Tibial artery (tissue), 4 donors: ENCODE measurements at regions not wholly inside any gene's neighbourhood (a gene's known extent, or its start where the extent isn't known, plus 50 kb on each side); places are given as distances from the start of the nearest gene placed in this dataset.

ENCODE experiments used
- DNase-seq, 2 donors: peaks; one replicate each; pipeline ENCODE4 v3.0.0-alpha.2; 2019
- H3K27ac ChIP-seq, 2 donors: fragments of 200-600 bp; sonication (generic) in 1 of 2; 1 replicate in 1 of 2; 2 replicates in 1 of 2; pipeline ENCODE4 v1.5.1; 2018 to 2019; ENCODE audit warnings: mild to moderate bottlenecking in 1 of 2
- H3K27me3 ChIP-seq, 2 donors: fragments of 200-600 bp; sonication (generic) in 1 of 2; one replicate each; pipeline versions ENCODE4 v1.5.1 to v1.6.0; 2016 to 2019
- H3K36me3 ChIP-seq, 3 donors: fragments of 200-600 bp; sonication (generic) in 2 of 3; one replicate each; pipeline ENCODE4 v1.5.1; 2016 to 2019; ENCODE audit warnings: mild to moderate bottlenecking in 2 of 3
- H3K4me1 ChIP-seq, 4 donors: fragments of 200-600 bp; sonication (generic) in 2 of 4; 1 replicate in 3 of 4; 2 replicates in 1 of 4; pipeline ENCODE4 v1.5.1; 2016 to 2019
- H3K4me3 ChIP-seq, 2 donors: fragments of 200-600 bp; sonication (generic) in 1 of 2; 1 replicate in 1 of 2; 2 replicates in 1 of 2; pipeline ENCODE4 v1.5.1; 2018 to 2019; ENCODE audit warnings: mild to moderate bottlenecking in 2 of 2
- H3K9me3 ChIP-seq, 3 donors: fragments of 200-600 bp; sonication (generic) in 1 of 3; one replicate each; pipeline ENCODE4 v1.5.1; 2016 to 2019
- CTCF ChIP-seq, 2 experiments: fragments of 200-600 bp in 1 of 2; fragments of 450-650 bp in 1 of 2; IDR thresholded peaks; one replicate each; pipeline ENCODE4 v1.5.1; 2017 to 2019; ENCODE audit warnings: antibody characterized with exemption in 2 of 2, mild to moderate bottlenecking in 1 of 2, moderate library complexity in 1 of 2
- intact Hi-C: fragments of 100-400 bp; cut with DNase I; formaldehyde crosslinking; loops from one replicate; pipeline ENCODE4 v1.15.0; 2023; ENCODE audit warnings: low total_unique reads

- H3K4me3 ChIP-seq, result no peak overlapping the region
- H3K4me1 ChIP-seq, result no peaks in the 10 kb centered on the region
- H3K27ac ChIP-seq, result no peak overlapping the region
- intact Hi-C loops, result no loop called here
- peaks cover 0 to 6% of the 10 kb centered on the region in 2 donors for H3K27me3 ChIP-seq
- no peak for TF ChIP-seq CTCF (IDR thresholded peaks at IDR 0.05)
- no peak for DNase-seq
- no peaks in the 10 kb centered on the region for H3K9me3 ChIP-seq
- H3K36me3 ChIP-seq, result no peaks in the 10 kb centered on the region
These were observed 65.4 kb downstream of the ADRA2A start for GRCh38 chr10:111142092-111142768.

- Histone ChIP-seq H3K27me3 (peaks cover 0 to 6% of the 10 kb centered on the region in 2 donors), H3K36me3 (no peaks in the 10 kb centered on the region), H3K4me1 (no peaks in the 10 kb centered on the region), H3K4me3 (no peak overlapping the region), H3K9me3 (no peaks in the 10 kb centered on the region), H3K27ac (no peak overlapping the region)
- no peak for TF ChIP-seq CTCF (IDR thresholded peaks at IDR 0.05)
- no peak for DNase-seq
- intact Hi-C loops, result no loop called here
These were observed 69.3 kb downstream of the ADRA2A start for GRCh38 chr10:111146025-111146640.

GRCh38 chr10:111148025-111148424, 71.2 kb downstream of the ADRA2A start:
- Histone ChIP-seq H3K27ac (no peak overlapping the region), H3K4me1 (no peaks in the 10 kb centered on the region), H3K36me3 (no peaks in the 10 kb centered on the region), H3K27me3 (peaks cover 0 to 3% of the 10 kb centered on the region in 2 donors), H3K4me3 (no peak overlapping the region), H3K9me3 (no peaks in the 10 kb centered on the region)
- no peak for DNase-seq
- intact Hi-C loops, result no loop called here
- no peak for TF ChIP-seq CTCF (IDR thresholded peaks at IDR 0.05)

- H3K4me3 ChIP-seq, result no peak overlapping the region
- H3K27ac ChIP-seq, result no peak overlapping the region
- peaks cover 0 to 3% of the 10 kb centered on the region in 2 donors for H3K27me3 ChIP-seq
- DNase-seq, result no peak
- H3K4me1 ChIP-seq, result no peaks in the 10 kb centered on the region
- H3K9me3 ChIP-seq, result no peaks in the 10 kb centered on the region
- intact Hi-C loops, result no loop called here
- no peaks in the 10 kb centered on the region for H3K36me3 ChIP-seq
- TF ChIP-seq CTCF (IDR thresholded peaks at IDR 0.05), result no peak
These were observed 71.6 kb downstream of the ADRA2A start for GRCh38 chr10:111148440-111148839.

GRCh38 chr10:111150691-111151090, 73.9 kb downstream of the ADRA2A start:
- intact Hi-C loops, result no loop called here
- H3K4me3 ChIP-seq, result no peak overlapping the region
- no peak for TF ChIP-seq CTCF (IDR thresholded peaks at IDR 0.05)
- H3K4me1 ChIP-seq, result no peaks in the 10 kb centered on the region
- no peaks in the 10 kb centered on the region for H3K36me3 ChIP-seq
- no peaks in the 10 kb centered on the region for H3K9me3 ChIP-seq
- DNase-seq, result no peak
- H3K27ac ChIP-seq, result no peak overlapping the region
- peaks cover 0 to 3% of the 10 kb centered on the region in 2 donors for H3K27me3 ChIP-seq
